ENCODE measurements at regions not wholly inside any gene's neighbourhood (a gene's known extent, or its start where the extent isn't known, plus 50 kb on each side); places are given as distances from the start of the nearest gene placed in this dataset.
"Not testable (repeated sequence)": the region's sequence is repeated elsewhere in the genome, so short reads cannot be mapped to it uniquely, and the experiment has no call there.

GRCh38 chr1:5766996-5767395 is 225.2 kb downstream of the NPHP4 start:
- not testable (repeated sequence) for H3K4me3 ChIP-seq (ENCODE audit: extremely low read depth, insufficient read depth, low read length, poor library complexity, severe bottlenecking); H3K9me3 ChIP-seq (ENCODE audit: control insufficient read depth, low read length); H3K4me1 ChIP-seq (ENCODE audit: control insufficient read depth, insufficient read depth, low read length, poor library complexity, severe bottlenecking); H3K27ac ChIP-seq (ENCODE audit: low read depth, low read length, severe bottlenecking); H3K36me3 ChIP-seq (ENCODE audit: control insufficient read depth, insufficient read depth, low read length)
- WGBS, 2 experiments (ENCODE audit: insufficient coverage in 2 of 2), result 71 to 79% methylated on average over 9 to 11 of the region's 12 CpGs

- WGBS, 2 experiments (ENCODE audit: insufficient coverage in 2 of 2), result 80 to 91% methylated on average over 10 to 12 of the region's 17 CpGs
- Histone ChIP-seq H3K4me3 (ENCODE audit: extremely low read depth, insufficient read depth, low read length, poor library complexity, severe bottlenecking) (no peak overlapping the region), H3K9me3 (ENCODE audit: control insufficient read depth, low read length) (peaks cover 5% of the 10 kb centered on the region), H3K27ac (ENCODE audit: low read depth, low read length, severe bottlenecking) (no peak overlapping the region), H3K4me1 (ENCODE audit: control insufficient read depth, insufficient read depth, low read length, poor library complexity, severe bottlenecking) (peaks cover 5% of the 10 kb centered on the region), H3K36me3 (ENCODE audit: control insufficient read depth, insufficient read depth, low read length) (no peaks in the 10 kb centered on the region)
Measured at GRCh38 chr1:5765997-5766913, 226.0 kb downstream of the NPHP4 start.

GRCh38 chr1:5765483-5765882 is 226.7 kb downstream of the NPHP4 start:
- peaks cover 5% of the 10 kb centered on the region for H3K4me1 ChIP-seq (ENCODE audit: control insufficient read depth, insufficient read depth, low read length, poor library complexity, severe bottlenecking)
- H3K9me3 ChIP-seq (ENCODE audit: control insufficient read depth, low read length), result peaks cover 5% of the 10 kb centered on the region
- WGBS, 2 experiments (ENCODE audit: insufficient coverage in 2 of 2), result 20% methylated on average over 1 to 2 of the region's 5 CpGs
- H3K36me3 ChIP-seq (ENCODE audit: control insufficient read depth, insufficient read depth, low read length), result no peaks in the 10 kb centered on the region
- H3K4me3 ChIP-seq (ENCODE audit: extremely low read depth, insufficient read depth, low read length, poor library complexity, severe bottlenecking), result no peak overlapping the region
- H3K27ac ChIP-seq (ENCODE audit: low read depth, low read length, severe bottlenecking), result no peak overlapping the region

GRCh38 chr1:5764959-5765358 is 227.3 kb downstream of the NPHP4 start:
- H3K4me3 ChIP-seq (ENCODE audit: extremely low read depth, insufficient read depth, low read length, poor library complexity, severe bottlenecking), result no peak overlapping the region
- H3K9me3 ChIP-seq (ENCODE audit: control insufficient read depth, low read length), result peaks cover 5% of the 10 kb centered on the region
- 94 to 99% methylated on average over 9 to 10 of the region's 10 CpGs for WGBS, 2 experiments (ENCODE audit: insufficient coverage in 2 of 2)
- peaks cover 5% of the 10 kb centered on the region for H3K4me1 ChIP-seq (ENCODE audit: control insufficient read depth, insufficient read depth, low read length, poor library complexity, severe bottlenecking)
- H3K36me3 ChIP-seq (ENCODE audit: control insufficient read depth, insufficient read depth, low read length), result no peaks in the 10 kb centered on the region
- H3K27ac ChIP-seq (ENCODE audit: low read depth, low read length, severe bottlenecking), result no peak overlapping the region

GRCh38 chr1:5764464-5764863 is 227.8 kb downstream of the NPHP4 start:
- no peak overlapping the region for H3K27ac ChIP-seq (ENCODE audit: low read depth, low read length, severe bottlenecking)
- 57 to 60% methylated on average over 6 to 8 of the region's 8 CpGs for WGBS, 2 experiments (ENCODE audit: insufficient coverage in 2 of 2)
- no peaks in the 10 kb centered on the region for H3K36me3 ChIP-seq (ENCODE audit: control insufficient read depth, insufficient read depth, low read length)
- H3K4me1 ChIP-seq (ENCODE audit: control insufficient read depth, insufficient read depth, low read length, poor library complexity, severe bottlenecking), result peaks cover 5% of the 10 kb centered on the region
- H3K4me3 ChIP-seq (ENCODE audit: extremely low read depth, insufficient read depth, low read length, poor library complexity, severe bottlenecking), result no peak overlapping the region
- H3K9me3 ChIP-seq (ENCODE audit: control insufficient read depth, low read length), result peaks cover 5% of the 10 kb centered on the region

- H3K4me1 ChIP-seq (ENCODE audit: control insufficient read depth, insufficient read depth, low read length, poor library complexity, severe bottlenecking), result peaks cover 5% of the 10 kb centered on the region
- no peaks in the 10 kb centered on the region for H3K36me3 ChIP-seq (ENCODE audit: control insufficient read depth, insufficient read depth, low read length)
- no peak overlapping the region for H3K27ac ChIP-seq (ENCODE audit: low read depth, low read length, severe bottlenecking)
- H3K4me3 ChIP-seq (ENCODE audit: extremely low read depth, insufficient read depth, low read length, poor library complexity, severe bottlenecking), result no peak overlapping the region
- peaks cover 5% of the 10 kb centered on the region for H3K9me3 ChIP-seq (ENCODE audit: control insufficient read depth, low read length)
- WGBS, 2 experiments (ENCODE audit: insufficient coverage in 2 of 2), result 82 to 89% methylated on average over 5 to 6 of the region's 8 CpGs
Measured at GRCh38 chr1:5763696-5764370, 228.4 kb downstream of the NPHP4 start.

- Histone ChIP-seq H3K27ac (ENCODE audit: low read depth, low read length, severe bottlenecking) (no peak overlapping the region), H3K9me3 (ENCODE audit: control insufficient read depth, low read length) (peaks cover 5% of the 10 kb centered on the region)
- 86 to 89% methylated on average over 15 to 17 of the region's 19 CpGs for WGBS, 2 experiments (ENCODE audit: insufficient coverage in 2 of 2)
Measured at GRCh38 chr1:5758859-5759578, 233.2 kb downstream of the NPHP4 start.

GRCh38 chr1:5758000-5758858 is 234.0 kb downstream of the NPHP4 start:
- Histone ChIP-seq H3K9me3 (ENCODE audit: control insufficient read depth, low read length) (peaks cover 3% of the 10 kb centered on the region), H3K4me1 (ENCODE audit: control insufficient read depth, insufficient read depth, low read length, poor library complexity, severe bottlenecking) (no peaks in the 10 kb centered on the region), H3K27ac (ENCODE audit: low read depth, low read length, severe bottlenecking) (no peak overlapping the region), H3K4me3 (ENCODE audit: extremely low read depth, insufficient read depth, low read length, poor library complexity, severe bottlenecking) (no peak overlapping the region), H3K36me3 (ENCODE audit: control insufficient read depth, insufficient read depth, low read length) (no peaks in the 10 kb centered on the region)
- 89 to 91% methylated on average over 14 to 18 of the region's 18 CpGs for WGBS, 2 experiments (ENCODE audit: insufficient coverage in 2 of 2)

More at GRCh38 chr1:5758859-5759578, 233.2 kb downstream of the NPHP4 start:
- H3K4me3 ChIP-seq (ENCODE audit: extremely low read depth, insufficient read depth, low read length, poor library complexity, severe bottlenecking), result no peak overlapping the region
- H3K36me3 ChIP-seq (ENCODE audit: control insufficient read depth, insufficient read depth, low read length), result no peaks in the 10 kb centered on the region
- H3K4me1 ChIP-seq (ENCODE audit: control insufficient read depth, insufficient read depth, low read length, poor library complexity, severe bottlenecking), result no peaks in the 10 kb centered on the region

GRCh38 chr1:5757187-5757805 is 234.9 kb downstream of the NPHP4 start:
- no peaks in the 10 kb centered on the region for H3K36me3 ChIP-seq (ENCODE audit: control insufficient read depth, insufficient read depth, low read length)
- H3K9me3 ChIP-seq (ENCODE audit: control insufficient read depth, low read length), result no peaks in the 10 kb centered on the region
- no peaks in the 10 kb centered on the region for H3K4me1 ChIP-seq (ENCODE audit: control insufficient read depth, insufficient read depth, low read length, poor library complexity, severe bottlenecking)
- no peak overlapping the region for H3K27ac ChIP-seq (ENCODE audit: low read depth, low read length, severe bottlenecking)
- 97% methylated on average over 10 to 15 of the region's 18 CpGs for WGBS, 2 experiments (ENCODE audit: insufficient coverage in 2 of 2)
- no peak overlapping the region for H3K4me3 ChIP-seq (ENCODE audit: extremely low read depth, insufficient read depth, low read length, poor library complexity, severe bottlenecking)

Data from mesodermal cell (in vitro differentiated cells).